ENCODE measurements at regions not wholly inside any gene's neighbourhood (a gene's known extent, or its start where the extent isn't known, plus 50 kb on each side); places are given as distances from the start of the nearest gene placed in this dataset.

GRCh38 chr4:136743238-136743637, 789.1 kb downstream of the PCDH18 start:
- TF ChIP-seq CTCF (IDR thresholded peaks at IDR 0.05) (no peak), EZH2 (IDR thresholded peaks at IDR 0.05; ENCODE audit: borderline replicate concordance, insufficient read depth, low read depth, low read length, poor library complexity, severe bottlenecking) (no peak)
